GM20000 (cell line): ENCODE measurements at regions not wholly inside any gene's neighbourhood (a gene's known extent, or its start where the extent isn't known, plus 50 kb on each side); places are given as distances from the start of the nearest gene placed in this dataset.

Experiments used
- DNase-seq: peaks from one replicate; pipeline ENCODE4 v3.0.0; 2012; ENCODE audit warnings: low spot score
- TF ChIP-seq, protein P1 (sequence below): IDR thresholded peaks from 2 replicates; pipeline ENCODE4 v1.5.1; 2012; ENCODE audit warnings: mild to moderate bottlenecking, control low read depth; ENCODE audit errors: extremely low read depth, missing control alignments

DNA sequence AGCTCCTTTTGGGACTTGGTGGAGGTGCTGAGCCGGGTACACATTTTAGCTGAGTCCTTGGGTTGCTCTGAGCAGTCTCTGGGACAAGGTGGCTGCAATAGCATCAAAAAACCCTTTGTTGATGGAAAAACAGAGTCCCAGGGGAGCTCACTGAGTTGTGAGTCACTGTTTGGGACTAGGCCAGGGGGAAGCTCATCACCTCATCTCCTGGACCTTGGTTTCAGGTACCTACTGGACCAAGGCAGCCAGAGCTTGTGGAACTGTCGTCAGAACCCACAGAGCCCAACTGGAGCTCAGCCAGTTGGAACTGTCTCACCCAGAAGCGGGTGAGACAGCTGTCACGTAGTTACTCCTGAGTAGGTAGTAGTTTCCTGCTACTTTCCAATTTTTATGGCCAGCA is 146.7 kb downstream of the HLX start:
- TF ChIP-seq, protein P1, sequence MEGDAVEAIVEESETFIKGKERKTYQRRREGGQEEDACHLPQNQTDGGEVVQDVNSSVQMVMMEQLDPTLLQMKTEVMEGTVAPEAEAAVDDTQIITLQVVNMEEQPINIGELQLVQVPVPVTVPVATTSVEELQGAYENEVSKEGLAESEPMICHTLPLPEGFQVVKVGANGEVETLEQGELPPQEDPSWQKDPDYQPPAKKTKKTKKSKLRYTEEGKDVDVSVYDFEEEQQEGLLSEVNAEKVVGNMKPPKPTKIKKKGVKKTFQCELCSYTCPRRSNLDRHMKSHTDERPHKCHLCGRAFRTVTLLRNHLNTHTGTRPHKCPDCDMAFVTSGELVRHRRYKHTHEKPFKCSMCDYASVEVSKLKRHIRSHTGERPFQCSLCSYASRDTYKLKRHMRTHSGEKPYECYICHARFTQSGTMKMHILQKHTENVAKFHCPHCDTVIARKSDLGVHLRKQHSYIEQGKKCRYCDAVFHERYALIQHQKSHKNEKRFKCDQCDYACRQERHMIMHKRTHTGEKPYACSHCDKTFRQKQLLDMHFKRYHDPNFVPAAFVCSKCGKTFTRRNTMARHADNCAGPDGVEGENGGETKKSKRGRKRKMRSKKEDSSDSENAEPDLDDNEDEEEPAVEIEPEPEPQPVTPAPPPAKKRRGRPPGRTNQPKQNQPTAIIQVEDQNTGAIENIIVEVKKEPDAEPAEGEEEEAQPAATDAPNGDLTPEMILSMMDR = no peak
- no peak for DNase-seq

DNA sequence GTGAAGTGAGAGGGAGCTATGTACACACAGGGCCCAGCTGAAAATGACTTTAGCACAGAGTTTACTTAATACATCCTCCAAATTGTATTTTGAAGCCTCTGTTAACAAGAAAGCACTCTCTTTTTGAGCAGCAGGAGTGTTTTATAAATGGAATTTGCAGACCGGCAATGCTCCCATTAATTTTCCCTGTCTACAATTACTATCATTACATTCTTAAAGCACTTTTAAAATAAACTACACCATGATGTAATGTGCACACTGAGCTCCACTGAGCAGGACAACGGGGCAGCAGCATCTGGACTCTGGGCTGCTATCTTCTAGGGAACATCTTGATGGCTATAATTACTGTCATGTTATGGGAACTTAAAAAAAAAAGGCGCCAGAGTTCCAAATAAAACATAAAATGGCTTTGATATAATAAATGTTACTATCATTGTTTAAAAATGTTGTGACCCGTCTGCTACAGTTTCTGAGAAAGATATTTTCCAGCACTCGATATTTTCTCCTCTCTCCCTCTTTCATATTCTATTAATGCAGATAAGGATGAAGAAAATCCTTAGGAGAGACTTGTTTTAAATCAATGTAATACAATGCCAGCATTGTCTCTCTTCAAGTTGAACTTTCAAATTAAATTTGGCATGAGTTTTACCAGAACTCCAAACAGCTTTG is 150.9 kb downstream of the HLX start:
- TF ChIP-seq, protein P1 = no peak
- no peak for DNase-seq

DNA sequence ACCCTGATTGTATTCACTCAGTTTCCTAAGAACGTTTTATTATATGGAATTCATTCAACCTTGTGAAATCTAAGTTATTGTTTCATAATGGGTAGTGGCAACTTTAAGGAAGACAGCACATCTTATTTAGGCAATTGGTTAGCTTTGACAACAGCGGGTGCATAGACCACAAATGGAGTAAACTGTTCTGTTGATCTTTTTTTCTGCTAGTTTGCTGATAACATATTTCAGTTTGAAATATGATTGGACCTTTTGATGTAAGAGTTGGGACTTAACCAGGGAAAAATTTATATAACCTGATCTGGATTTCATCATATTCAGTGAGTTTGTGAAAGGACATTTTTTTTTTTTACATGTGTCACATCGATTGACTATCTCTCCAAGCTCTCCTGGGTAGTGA is 151.7 kb downstream of the HLX start:
- no peak for DNase-seq
- TF ChIP-seq, protein P1 = no peak

DNA sequence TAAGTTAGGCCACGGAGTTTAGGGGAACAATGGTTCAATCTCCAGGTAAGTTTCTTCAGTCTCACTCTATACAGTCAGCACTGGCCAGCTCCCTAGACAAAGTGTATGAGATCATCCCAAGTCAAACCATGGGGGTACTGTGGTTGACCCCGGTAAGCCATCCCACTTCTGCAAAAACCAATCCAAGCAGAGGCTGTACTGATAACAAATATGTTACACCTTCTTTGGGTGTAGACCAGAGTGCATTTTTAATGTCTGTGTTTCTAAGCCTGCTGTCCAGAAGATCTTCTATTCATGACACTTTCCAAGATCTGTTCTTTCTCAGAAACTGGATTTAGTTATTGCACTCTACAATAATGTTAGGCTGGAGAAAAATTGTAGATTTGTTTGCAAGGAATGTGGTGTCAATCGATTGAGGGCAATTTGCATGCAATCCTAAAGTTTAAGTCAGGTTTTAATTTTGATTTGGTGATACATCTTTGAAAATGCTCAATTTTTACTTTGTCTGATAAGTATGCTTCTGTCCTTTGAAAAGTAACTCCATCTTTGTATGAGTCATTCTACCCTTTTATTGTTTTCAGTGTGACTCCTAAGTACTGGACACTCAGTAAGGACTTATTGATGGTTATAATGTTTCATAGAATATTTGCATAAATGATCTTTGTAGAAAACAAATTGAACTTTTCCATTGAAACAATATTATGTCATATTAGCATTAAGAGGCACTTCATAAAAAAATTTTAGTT is 152.4 kb downstream of the HLX start:
- DNase-seq = no peak
- TF ChIP-seq, protein P1 = no peak

DNA sequence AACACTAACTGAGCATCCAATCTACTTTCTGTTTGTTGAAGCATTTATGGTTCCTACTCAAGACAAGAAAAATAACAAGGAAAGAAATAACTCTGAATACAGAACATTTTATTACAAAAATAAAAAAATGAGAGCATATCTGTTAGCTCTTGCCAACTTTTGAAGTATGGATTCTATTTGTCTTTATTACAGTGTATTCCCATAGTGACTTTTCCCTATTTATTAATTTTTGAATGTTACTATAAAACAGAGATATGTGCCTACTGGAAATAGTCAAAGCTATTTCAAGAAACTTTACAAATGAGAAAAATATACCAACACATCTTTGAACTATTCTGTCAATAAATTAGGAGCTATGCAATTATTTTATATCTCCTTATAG is 153.0 kb downstream of the HLX start:
- DNase-seq = no peak
- TF ChIP-seq, protein P1 = no peak

DNA sequence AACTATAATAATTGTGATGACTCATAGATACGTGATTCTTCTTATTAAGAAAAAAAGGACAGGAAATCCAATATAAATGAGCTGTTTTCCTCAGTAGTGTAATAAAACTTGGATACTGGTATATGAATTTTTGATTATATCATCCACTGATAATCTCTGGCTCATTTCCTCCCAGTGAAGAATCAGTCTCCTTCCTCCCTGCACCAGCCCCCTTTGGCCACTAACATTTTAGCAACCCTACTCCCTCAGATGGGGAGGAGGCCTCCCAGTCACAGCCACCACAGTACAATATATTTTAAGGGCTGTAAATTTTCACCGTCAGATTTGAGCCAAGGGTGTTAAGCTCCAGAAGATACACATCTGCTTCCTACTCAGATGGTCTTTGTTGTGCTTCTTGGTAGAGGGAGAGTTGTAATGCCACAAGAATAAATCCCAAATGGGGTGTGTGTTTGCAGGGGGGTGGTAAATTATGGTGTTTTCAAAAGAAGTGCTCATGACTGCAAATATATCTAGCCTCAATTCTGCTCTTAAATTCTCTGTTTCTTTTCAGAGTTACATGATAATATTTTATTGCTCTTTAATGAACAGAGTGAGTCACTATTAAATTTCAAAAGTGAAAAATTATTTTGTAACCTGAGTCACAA is 153.5 kb downstream of the HLX start:
- TF ChIP-seq, protein P1 = no peak
- no peak for DNase-seq

DNA sequence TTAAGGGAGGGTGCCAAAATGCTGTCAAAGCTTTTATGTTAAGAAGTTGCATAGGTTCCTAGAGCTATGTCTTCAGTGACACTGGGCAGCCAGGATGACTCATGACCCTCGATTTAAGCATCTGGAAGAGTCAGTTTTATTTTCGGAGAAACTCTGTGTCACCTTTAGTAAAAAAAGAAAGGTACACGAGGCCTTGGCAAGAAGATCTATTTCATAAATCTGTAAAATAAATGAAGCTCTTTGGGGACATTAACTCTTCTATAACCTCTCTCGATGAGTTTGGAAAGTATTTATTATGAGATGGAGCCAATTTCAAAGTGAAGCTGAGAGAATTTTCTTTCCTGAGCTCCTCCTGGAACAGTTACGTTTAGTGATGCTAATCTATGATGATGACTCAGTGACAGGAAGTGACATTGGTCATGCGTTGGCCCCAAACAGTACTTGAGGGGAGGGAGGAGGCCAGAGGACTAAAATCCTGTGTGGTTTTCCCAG is 156.5 kb downstream of the HLX start:
- no peak for DNase-seq

More for the DNA sequence above, 156.5 kb downstream of the HLX start:
- TF ChIP-seq, protein P1 = no peak
